Left renal cortex interstitium (tissue), 4 donors: ENCODE measurements at regions not wholly inside any gene's neighbourhood (a gene's known extent, or its start where the extent isn't known, plus 50 kb on each side); places are given as distances from the start of the nearest gene placed in this dataset.

Source experiments
- DNase-seq, 4 donors: peaks; one replicate each; pipeline ENCODE4 v3.0.0-alpha.2; 2013; ENCODE audit warnings: low read depth in 4 of 4, low spot score in 2 of 4, missing footprints in 1 of 4

GRCh38 chr13:99894105-99894839 lies 77.3 kb downstream of the ZIC5 start:
- no peak for DNase-seq

- DNase-seq = no peak
Measured at GRCh38 chr13:99893567-99893966, 78.0 kb downstream of the ZIC5 start.

GRCh38 chr13:99892866-99893504 lies 78.6 kb downstream of the ZIC5 start:
- no peak for DNase-seq

- DNase-seq = no peak
Measured at GRCh38 chr13:99892196-99892613, 79.4 kb downstream of the ZIC5 start.

- no peak for DNase-seq
Measured at GRCh38 chr13:99886706-99887105, 84.9 kb downstream of the ZIC5 start.

- no peak for DNase-seq
Measured at GRCh38 chr13:99884913-99885312, 86.7 kb downstream of the ZIC5 start.

GRCh38 chr13:99883805-99884204 lies 87.8 kb downstream of the ZIC5 start:
- no peak for DNase-seq

- no peak for DNase-seq
Measured at GRCh38 chr13:99878921-99879610, 92.5 kb downstream of the ZIC5 start.

- no peak for DNase-seq
Measured at GRCh38 chr13:99876651-99877050, 94.9 kb downstream of the ZIC5 start.

GRCh38 chr13:99875391-99875790 lies 96.2 kb downstream of the ZIC5 start:
- no peak for DNase-seq

GRCh38 chr13:99873832-99874430 lies 97.6 kb downstream of the ZIC5 start:
- no peak for DNase-seq

- no peak for DNase-seq
Measured at GRCh38 chr13:99873141-99873540, 98.4 kb downstream of the ZIC5 start.

- DNase-seq = no peak
Measured at GRCh38 chr13:99871249-99871898, 100.2 kb downstream of the ZIC5 start.

GRCh38 chr13:99870541-99870940 lies 101.0 kb downstream of the ZIC5 start:
- DNase-seq = no peak

- no peak for DNase-seq
Measured at GRCh38 chr13:99869830-99870229, 101.7 kb downstream of the ZIC5 start.

GRCh38 chr13:99868767-99869166 lies 102.8 kb downstream of the ZIC5 start:
- no peak for DNase-seq

- no peak for DNase-seq
Measured at GRCh38 chr13:99867535-99868257, 103.9 kb downstream of the ZIC5 start.

GRCh38 chr13:99866781-99867180 lies 104.8 kb downstream of the ZIC5 start:
- no peak for DNase-seq

GRCh38 chr13:99865420-99865930 lies 106.1 kb downstream of the ZIC5 start:
- DNase-seq = no peak

GRCh38 chr13:99864627-99864990 lies 107.0 kb downstream of the ZIC5 start:
- DNase-seq = no peak
